Colonic mucosa (tissue), 4 donors: ENCODE measurements at regions not wholly inside any gene's neighbourhood (a gene's known extent, or its start where the extent isn't known, plus 50 kb on each side); places are given as distances from the start of the nearest gene placed in this dataset.
A peak's percentile ranks its signal among the peaks of the same experiment; 100 is the strongest.

ENCODE experiments used
- DNase-seq: peaks from one replicate; pipeline ENCODE4 v3.0.0-alpha.2; 2020
- H3K27ac ChIP-seq: fragments of 200-600 bp; one replicate; pipeline ENCODE4 v1.8.0; 2021
- H3K27me3 ChIP-seq: fragments of 200-600 bp; one replicate; pipeline ENCODE4 v1.8.0; 2021
- H3K36me3 ChIP-seq: fragments of 200-600 bp; one replicate; pipeline ENCODE4 v1.8.0; 2021
- H3K4me1 ChIP-seq: fragments of 200-600 bp; one replicate; pipeline ENCODE4 v1.8.0; 2021; ENCODE audit warnings: mild to moderate bottlenecking
- H3K4me3 ChIP-seq: fragments of 200-600 bp; one replicate; pipeline ENCODE4 v1.8.0; 2021
- H3K9ac ChIP-seq, 2 donors: one replicate each; pipeline ENCODE4 v1.7.0; 2013; ENCODE audit warnings: control low read depth in 2 of 2, low read depth in 2 of 2, low read length in 2 of 2
- H3K9me3 ChIP-seq: fragments of 200-600 bp; one replicate; pipeline ENCODE4 v1.8.0; 2021
- intact Hi-C: fragments of 100-400 bp; cut with DNase I; formaldehyde crosslinking; loops from one replicate; pipeline ENCODE4 v1.14.1; 2022
- TF ChIP-seq, protein P1 (sequence below): fragments of 200-600 bp; IDR thresholded peaks from one replicate; pipeline ENCODE4 v1.8.0; 2022; ENCODE audit warnings: antibody characterized with exemption, mild to moderate bottlenecking
- donor health status: healthy.
- donor health status: DM: no; HTN: no; CAD: no.
- donor health status: DM: no; HTN: no; CAD: no.

GRCh38 chrX:102067966-102068723 lies 57.3 kb upstream of the TCEAL2 start:
- no peak overlapping the region for H3K4me3 ChIP-seq
- H3K9me3 ChIP-seq, result no peaks in the 10 kb centered on the region
- H3K27ac ChIP-seq, result no peak overlapping the region
- H3K9ac ChIP-seq, result no peak overlapping the region
- H3K4me1 ChIP-seq, result no peaks in the 10 kb centered on the region
- TF ChIP-seq, protein P1, sequence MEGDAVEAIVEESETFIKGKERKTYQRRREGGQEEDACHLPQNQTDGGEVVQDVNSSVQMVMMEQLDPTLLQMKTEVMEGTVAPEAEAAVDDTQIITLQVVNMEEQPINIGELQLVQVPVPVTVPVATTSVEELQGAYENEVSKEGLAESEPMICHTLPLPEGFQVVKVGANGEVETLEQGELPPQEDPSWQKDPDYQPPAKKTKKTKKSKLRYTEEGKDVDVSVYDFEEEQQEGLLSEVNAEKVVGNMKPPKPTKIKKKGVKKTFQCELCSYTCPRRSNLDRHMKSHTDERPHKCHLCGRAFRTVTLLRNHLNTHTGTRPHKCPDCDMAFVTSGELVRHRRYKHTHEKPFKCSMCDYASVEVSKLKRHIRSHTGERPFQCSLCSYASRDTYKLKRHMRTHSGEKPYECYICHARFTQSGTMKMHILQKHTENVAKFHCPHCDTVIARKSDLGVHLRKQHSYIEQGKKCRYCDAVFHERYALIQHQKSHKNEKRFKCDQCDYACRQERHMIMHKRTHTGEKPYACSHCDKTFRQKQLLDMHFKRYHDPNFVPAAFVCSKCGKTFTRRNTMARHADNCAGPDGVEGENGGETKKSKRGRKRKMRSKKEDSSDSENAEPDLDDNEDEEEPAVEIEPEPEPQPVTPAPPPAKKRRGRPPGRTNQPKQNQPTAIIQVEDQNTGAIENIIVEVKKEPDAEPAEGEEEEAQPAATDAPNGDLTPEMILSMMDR, result peak; percentile 36
- no peaks in the 10 kb centered on the region for H3K36me3 ChIP-seq
- no peaks in the 10 kb centered on the region for H3K27me3 ChIP-seq
- intact Hi-C loops, result no loop called here
- DNase-seq, result no peak

DNA sequence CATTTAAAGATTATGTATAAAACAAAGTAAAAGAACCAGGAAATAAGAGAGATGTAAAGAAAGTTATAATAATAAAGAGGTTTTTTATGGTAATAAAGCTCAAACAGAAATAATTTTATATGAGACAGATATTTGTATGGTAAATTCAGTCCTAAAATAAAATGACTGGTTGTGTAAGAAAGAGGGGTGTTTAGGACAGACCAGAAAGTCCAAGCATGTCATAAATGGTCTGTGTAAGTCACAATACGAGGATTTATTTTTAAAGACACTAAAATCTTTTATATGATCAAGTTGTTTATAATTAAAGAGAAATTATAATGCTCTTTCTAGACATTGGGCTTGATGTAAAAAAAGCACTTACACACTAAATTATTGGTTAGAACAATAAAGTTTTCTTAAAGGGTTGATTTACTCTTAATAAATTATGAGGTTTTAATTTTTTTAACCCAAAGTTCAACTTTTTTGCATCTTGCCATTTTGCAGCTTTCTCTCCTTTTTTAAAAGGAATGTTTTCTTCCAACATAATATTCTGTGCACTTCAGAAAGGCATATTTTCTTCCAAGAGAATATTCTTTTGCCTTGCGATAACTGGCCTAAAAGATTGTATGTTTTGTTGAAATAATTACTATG lies 61.9 kb upstream of the TCEAL2 start:
- TF ChIP-seq, protein P1, result no peak
- no peaks in the 10 kb centered on the region for H3K36me3 ChIP-seq

DNA sequence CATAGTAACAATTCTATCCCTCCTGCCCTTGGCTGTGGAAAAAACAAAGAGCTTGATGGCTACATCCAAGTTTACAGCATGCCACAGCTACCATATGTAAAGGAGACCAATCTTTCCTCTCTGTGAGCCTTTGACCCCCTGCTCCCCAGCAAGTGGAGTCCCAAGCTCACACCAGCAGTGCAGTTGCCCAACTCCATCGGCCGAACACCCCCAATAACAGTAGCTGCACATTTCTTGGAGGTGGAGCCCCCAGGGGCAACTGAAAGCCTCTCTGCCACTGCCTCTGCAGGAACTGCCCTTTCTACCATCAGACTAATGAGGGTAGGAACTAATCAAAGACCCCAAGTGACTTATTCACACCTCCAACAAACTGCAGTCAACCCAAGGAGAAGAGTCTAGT lies 81.0 kb upstream of the TCEAL2 start:
- no peaks in the 10 kb centered on the region for H3K27me3 ChIP-seq
- no peaks in the 10 kb centered on the region for H3K4me1 ChIP-seq
- no peak overlapping the region for H3K4me3 ChIP-seq
- H3K27ac ChIP-seq, result no peak overlapping the region
- no peak overlapping the region for H3K9ac ChIP-seq
- no peak for DNase-seq
- H3K36me3 ChIP-seq, result no peaks in the 10 kb centered on the region
- intact Hi-C loops, result no loop called here
- TF ChIP-seq, protein P1, result no peak
- no peaks in the 10 kb centered on the region for H3K9me3 ChIP-seq

More for the DNA sequence above, 61.9 kb upstream of the TCEAL2 start:
- H3K27me3 ChIP-seq, result no peaks in the 10 kb centered on the region
- no peak overlapping the region for H3K27ac ChIP-seq
- intact Hi-C loops, result no loop called here
- H3K9ac ChIP-seq, result no peak overlapping the region
- no peak for DNase-seq
- H3K4me1 ChIP-seq, result no peaks in the 10 kb centered on the region
- no peaks in the 10 kb centered on the region for H3K9me3 ChIP-seq
- no peak overlapping the region for H3K4me3 ChIP-seq

GRCh38 chrX:102043380-102043779 lies 82.1 kb upstream of the TCEAL2 start:
- TF ChIP-seq, protein P1, result no peak
- no peak overlapping the region for H3K4me3 ChIP-seq
- intact Hi-C loops, result no loop called here
- no peaks in the 10 kb centered on the region for H3K4me1 ChIP-seq
- DNase-seq, result no peak
- no peak overlapping the region for H3K9ac ChIP-seq
- no peaks in the 10 kb centered on the region for H3K9me3 ChIP-seq
- H3K27ac ChIP-seq, result no peak overlapping the region
- H3K36me3 ChIP-seq, result no peaks in the 10 kb centered on the region
- H3K27me3 ChIP-seq, result no peaks in the 10 kb centered on the region

DNA sequence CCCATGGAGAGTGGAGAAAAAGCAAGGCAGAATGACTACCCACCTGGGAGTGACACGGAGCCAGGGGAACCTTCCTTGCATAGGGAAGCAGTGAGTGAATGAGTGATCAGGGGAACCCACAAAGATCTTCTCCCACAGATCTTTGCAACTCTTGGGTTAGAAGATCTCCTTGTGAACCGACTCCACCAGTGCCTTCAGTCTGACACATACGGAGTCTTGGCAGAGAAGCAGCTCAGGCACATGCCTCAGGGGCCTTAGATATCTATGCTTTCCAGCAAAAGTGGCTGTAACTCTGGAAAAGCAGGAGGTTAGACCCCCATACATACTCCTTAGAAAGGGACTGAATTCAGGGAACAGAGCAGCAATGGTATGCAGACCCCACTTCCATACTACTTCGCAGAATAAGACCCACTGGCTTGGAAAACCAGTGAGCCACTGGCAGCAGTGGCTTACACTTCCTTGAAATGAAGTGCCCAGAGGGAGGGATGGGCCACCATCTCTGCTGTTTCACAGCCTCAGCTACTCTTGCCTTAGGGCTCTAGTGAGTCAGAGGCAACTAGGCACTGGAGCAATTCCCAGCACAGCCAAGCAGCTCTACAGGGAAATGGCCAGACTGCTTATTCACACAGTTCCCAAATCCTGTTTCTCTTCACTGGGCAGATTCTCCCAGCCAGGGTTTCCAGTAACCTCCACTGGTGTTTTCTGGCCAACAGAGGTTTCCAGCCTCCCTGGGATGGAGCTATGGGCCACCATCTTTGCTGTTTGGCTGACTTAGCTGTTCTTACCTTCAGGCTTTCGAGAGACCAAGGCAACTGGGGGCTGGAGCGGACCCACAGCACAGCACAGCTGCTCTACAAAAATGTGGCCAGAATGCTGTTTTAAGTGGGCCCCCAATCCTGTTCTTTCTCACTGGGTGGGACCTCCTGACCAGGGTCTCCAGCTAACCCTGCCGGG lies 82.8 kb upstream of the TCEAL2 start:
- H3K27ac ChIP-seq, result no peak overlapping the region
- no peaks in the 10 kb centered on the region for H3K4me1 ChIP-seq
- no peaks in the 10 kb centered on the region for H3K27me3 ChIP-seq
- H3K36me3 ChIP-seq, result no peaks in the 10 kb centered on the region
- intact Hi-C loops, result no loop called here
- DNase-seq, result no peak
- no peak overlapping the region for H3K4me3 ChIP-seq
- TF ChIP-seq, protein P1, result no peak
- no peak overlapping the region for H3K9ac ChIP-seq
- no peaks in the 10 kb centered on the region for H3K9me3 ChIP-seq
